T-cell (primary cell): ENCODE measurements at regions not wholly inside any gene's neighbourhood (a gene's known extent, or its start where the extent isn't known, plus 50 kb on each side); places are given as distances from the start of the nearest gene placed in this dataset.

Experiments
- ATAC-seq, 4 experiments: fragments of 200-7000 bp in 3 of 4; fragments of 150-1000 bp in 1 of 4; cut with Tn5 transposase; replicated peaks in 1 of 4; 1 replicate in 3 of 4; 2 replicates in 1 of 4; pipeline ENCODE4 v1.10.0; 2021; ENCODE audit warnings: moderate library complexity in 3 of 4, mild to moderate bottlenecking in 2 of 4, moderate number of reproducible peaks in 1 of 4
- CTCF ChIA-PET, 2 donors: fragments of 300-600 bp; sonication (Branson Sonifier 250); formaldehyde crosslinking; loops; one replicate each; lab custom pipeline; 2022; ENCODE audit warnings: antibody characterized with exemption in 2 of 2; lab: Charles Lee
- POLR2A ChIA-PET, 2 donors: fragments of 300-600 bp; sonication (Branson Sonifier 250); formaldehyde crosslinking; loops; one replicate each; lab custom pipeline; 2022; ENCODE audit warnings: antibody characterized with exemption in 2 of 2; lab: Charles Lee
- DNase-seq, 35 experiments: peaks; one replicate each; pipeline versions ENCODE4 v3.0.0 to v3.0.0-alpha.2; 2013 to 2023
- H3K27ac ChIP-seq: one replicate; pipeline ENCODE4 v1.5.1; 2013; ENCODE audit warnings: low read length
- H3K27me3 ChIP-seq, 2 experiments: replicated peaks in 1 of 2; 1 replicate in 1 of 2; 2 replicates in 1 of 2; pipeline versions ENCODE4 v1.6.1 to v1.7.0; 2013; ENCODE audit warnings: low read length in 1 of 2, mixed read lengths in 1 of 2; ENCODE audit not compliant: control insufficient read depth in 2 of 2, insufficient read depth in 2 of 2; ENCODE audit errors: extremely low read depth in 1 of 2
- H3K36me3 ChIP-seq, 2 donors: 1 replicate in 1 of 2; 2 replicates in 1 of 2; pipeline versions ENCODE4 v1.6.1 to v1.7.0; 2013; ENCODE audit warnings: low read length in 1 of 2; ENCODE audit not compliant: control insufficient read depth in 2 of 2, insufficient read depth in 1 of 2; ENCODE audit errors: extremely low read depth in 1 of 2
- H3K4me1 ChIP-seq, 2 experiments: 1 replicate in 1 of 2; 2 replicates in 1 of 2; pipeline versions ENCODE4 v1.6.1 to v1.7.0; 2013; ENCODE audit warnings: low read length in 2 of 2, mixed read lengths in 1 of 2; ENCODE audit not compliant: insufficient read depth in 2 of 2, control insufficient read depth in 1 of 2; ENCODE audit errors: extremely low read depth in 1 of 2
- H3K4me3 ChIP-seq, 2 donors: 1 replicate in 1 of 2; 2 replicates in 1 of 2; pipeline versions ENCODE4 v1.5.1 to v1.7.0; 2013; ENCODE audit warnings: mild to moderate bottlenecking in 2 of 2, low read length in 1 of 2, moderate library complexity in 1 of 2; ENCODE audit not compliant: control insufficient read depth in 1 of 2; ENCODE audit errors: extremely low read depth in 1 of 2
- H3K9me3 ChIP-seq: 2 replicates; pipeline ENCODE4 v1.7.0; 2013
- H3K27ac Mint-ChIP-seq, 2 donors: one replicate each; pipeline ENCODE4 v1.8.0; 2020 to 2021; ENCODE audit warnings: mild to moderate bottlenecking in 2 of 2, mixed read lengths in 2 of 2
- H3K27me3 Mint-ChIP-seq, 2 donors: one replicate each; pipeline ENCODE4 v1.8.0; 2021 to 2022; ENCODE audit warnings: mixed read lengths in 2 of 2
- H3K36me3 Mint-ChIP-seq: one replicate; pipeline ENCODE4 v1.8.0; 2021; ENCODE audit warnings: mixed read lengths
- H3K4me1 Mint-ChIP-seq, 3 donors: one replicate each; pipeline ENCODE4 v1.8.0; 2020 to 2022; ENCODE audit warnings: mixed read lengths in 3 of 3, mild to moderate bottlenecking in 1 of 3
- H3K4me3 Mint-ChIP-seq, 3 donors: one replicate each; pipeline ENCODE4 v1.8.0; 2020 to 2022; ENCODE audit warnings: mild to moderate bottlenecking in 3 of 3, mixed read lengths in 3 of 3, moderate library complexity in 3 of 3
- H3K9me3 Mint-ChIP-seq, 3 donors: one replicate each; pipeline ENCODE4 v1.8.0; 2020 to 2022; ENCODE audit warnings: mixed read lengths in 3 of 3
- WGBS: methylation state at CpG from one replicate; pipeline ENCODE4 v1.1.5; 2013; ENCODE audit warnings: missing lambda C conversion rate; ENCODE audit not compliant: insufficient coverage; 5-methylcytosine and 5-hydroxymethylcytosine counted together

DNA sequence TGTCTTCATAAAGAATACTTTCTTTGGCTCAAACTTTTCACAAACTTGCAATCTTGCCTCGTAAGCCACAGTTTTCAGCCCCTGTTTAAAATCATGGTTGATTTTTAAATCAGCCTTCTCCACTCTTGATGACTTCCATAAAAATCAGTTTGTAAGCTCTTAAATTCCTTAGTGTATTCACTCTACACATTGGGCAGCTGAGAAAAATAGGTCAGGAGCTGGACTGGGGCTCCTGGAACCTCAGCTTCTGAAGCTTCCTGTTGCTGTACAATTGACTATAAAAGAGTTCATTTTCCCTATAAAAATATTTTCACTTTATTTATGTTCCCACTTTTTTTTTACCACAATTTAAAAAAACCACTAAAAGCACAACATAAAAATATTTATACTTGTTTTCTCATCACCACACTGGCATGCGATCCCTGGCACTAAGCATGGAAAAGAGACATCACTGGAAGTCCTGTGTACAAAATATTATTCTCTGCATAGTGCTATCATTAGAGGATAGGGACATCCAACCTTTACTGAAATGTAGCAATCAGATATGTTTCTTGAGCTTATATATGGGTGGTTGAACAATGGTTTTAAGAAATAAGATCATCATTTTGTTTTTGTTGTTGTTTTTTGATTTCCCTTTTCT, 345.7 kb downstream of the FBXO8 start:
- no peak overlapping the region for H3K27ac ChIP-seq
- CTCF ChIA-PET: no interaction called here
- Mint-ChIP-seq H3K27me3 (peaks cover 0 to 4% of the 10 kb centered on the region in 2 donors), H3K9me3 (peaks cover 0 to 6% (median 0%) of the 10 kb centered on the region in 3 donors), H3K4me3 (no peak overlapping the region), H3K4me1 (no peaks in the 10 kb centered on the region), H3K36me3 (no peaks in the 10 kb centered on the region), H3K27ac (no peak overlapping the region)
- no peaks in the 10 kb centered on the region for H3K4me1 ChIP-seq
- no peaks in the 10 kb centered on the region for H3K36me3 ChIP-seq
- WGBS: 80% methylated on average over 1 of the region's 2 CpGs
- H3K9me3 ChIP-seq: no peaks in the 10 kb centered on the region
- DNase-seq (no peak), ATAC-seq (no peak)
- H3K4me3 ChIP-seq: no peak overlapping the region
- H3K27me3 ChIP-seq: peaks cover 0 to 3% of the 10 kb centered on the region in 2 experiments
- POLR2A ChIA-PET: no interaction called here

- ATAC-seq: no peak
- Histone ChIP-seq H3K4me3 (no peak overlapping the region), H3K4me1 (no peaks in the 10 kb centered on the region), H3K27ac (no peak overlapping the region), H3K27me3 (peaks cover 0 to 3% of the 10 kb centered on the region in 2 experiments), H3K36me3 (no peaks in the 10 kb centered on the region), H3K9me3 (no peaks in the 10 kb centered on the region)
- Mint-ChIP-seq H3K4me3 (no peak overlapping the region), H3K27ac (no peak overlapping the region), H3K36me3 (no peaks in the 10 kb centered on the region), H3K27me3 (peaks cover 0 to 4% of the 10 kb centered on the region in 2 donors), H3K9me3 (peaks cover 0 to 6% (median 0%) of the 10 kb centered on the region in 3 donors), H3K4me1 (no peaks in the 10 kb centered on the region)
- CTCF ChIA-PET: no interaction called here
- DNase-seq: no peak
- WGBS: no CpG with 5 or more reads among the region's 1 CpG
- POLR2A ChIA-PET: no interaction called here
These were observed 346.6 kb downstream of the FBXO8 start for GRCh38 chr4:173936861-173937260.

DNA sequence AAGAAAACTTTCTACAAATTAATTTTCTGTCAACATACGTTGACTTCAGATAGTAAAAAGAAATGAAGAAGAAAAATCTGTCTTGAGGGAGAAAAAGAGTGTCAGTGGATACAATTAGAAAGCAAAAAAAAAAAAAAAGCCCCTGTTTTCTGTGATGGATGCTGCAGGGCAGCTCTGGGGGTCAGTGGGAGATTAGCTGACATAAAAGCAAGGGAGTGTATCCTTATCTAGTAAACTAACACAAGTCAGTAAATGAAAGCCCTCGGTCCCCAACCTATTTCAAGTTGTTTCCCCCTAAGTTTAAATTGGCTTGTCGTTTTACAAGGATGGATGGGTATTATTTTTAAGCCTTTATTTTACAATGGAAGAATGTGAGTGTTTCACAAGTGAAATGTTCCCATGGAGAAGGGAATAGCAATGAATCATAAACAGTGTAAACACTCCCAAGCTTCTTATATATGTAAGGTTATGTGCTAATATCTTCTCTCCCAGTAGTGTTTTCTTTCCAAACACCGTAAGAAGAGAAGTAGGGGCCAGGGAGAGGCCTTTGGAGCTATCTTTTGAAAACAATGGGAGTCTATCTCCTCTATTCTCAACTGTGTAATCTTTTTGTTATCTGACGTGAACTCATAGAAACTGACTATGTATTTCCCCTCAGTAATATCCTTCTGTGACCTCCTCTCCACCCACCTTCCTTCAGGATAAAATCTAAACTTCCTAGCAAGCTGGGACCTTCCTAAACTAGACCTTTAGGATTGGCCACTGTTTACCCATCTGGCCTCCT, 347.7 kb downstream of the FBXO8 start:
- Histone ChIP-seq H3K4me3 (no peak overlapping the region), H3K9me3 (no peaks in the 10 kb centered on the region), H3K4me1 (no peaks in the 10 kb centered on the region), H3K36me3 (no peaks in the 10 kb centered on the region), H3K27me3 (peaks cover 0 to 3% of the 10 kb centered on the region in 2 experiments), H3K27ac (no peak overlapping the region)
- ChIA-PET CTCF (no interaction called here), POLR2A (no interaction called here)
- WGBS: 75% methylated on average over 1 of the region's 5 CpGs
- Mint-ChIP-seq H3K27ac (no peak overlapping the region), H3K36me3 (no peaks in the 10 kb centered on the region), H3K9me3 (peaks cover 0 to 6% (median 0%) of the 10 kb centered on the region in 3 donors), H3K4me3 (no peak overlapping the region), H3K27me3 (peaks cover 0 to 4% of the 10 kb centered on the region in 2 donors), H3K4me1 (no peaks in the 10 kb centered on the region)
- ATAC-seq (no peak), DNase-seq (no peak)

DNA sequence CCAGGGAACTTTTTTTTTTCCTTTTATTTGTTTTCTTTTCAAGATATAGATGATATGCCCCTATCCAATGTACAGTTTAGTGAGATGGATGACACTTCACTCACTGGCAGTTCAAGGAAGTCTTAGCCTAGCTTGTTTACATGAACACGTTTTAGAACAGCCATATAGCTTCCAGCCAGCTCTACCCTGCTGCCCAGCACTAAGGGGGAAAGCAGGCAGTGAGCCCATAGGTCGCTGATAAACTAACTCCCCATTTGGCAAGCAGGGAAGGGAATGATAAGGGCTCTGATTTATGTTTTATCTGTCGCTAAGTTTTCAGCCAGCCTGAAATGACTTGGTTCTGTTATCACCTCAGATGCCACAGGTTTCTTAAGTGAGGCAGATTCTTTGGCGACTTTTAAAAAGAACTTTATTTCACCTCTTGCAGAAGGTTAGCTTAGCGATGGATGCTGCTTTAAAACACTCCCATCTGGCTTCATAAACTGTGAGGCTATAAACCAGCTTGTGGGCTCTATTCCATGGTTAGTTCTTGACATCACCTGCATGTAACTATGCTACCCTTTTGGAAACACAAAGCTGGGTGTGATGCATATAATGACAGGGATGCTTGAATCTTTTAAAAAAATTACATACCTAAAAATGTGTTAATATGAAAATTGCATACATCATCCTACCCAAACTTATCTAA, 348.4 kb downstream of the FBXO8 start:
- H3K27ac ChIP-seq: no peak overlapping the region
- peaks cover 0 to 3% of the 10 kb centered on the region in 2 experiments for H3K27me3 ChIP-seq
- H3K9me3 Mint-ChIP-seq: peaks cover 0 to 6% (median 0%) of the 10 kb centered on the region in 3 donors
- H3K27ac Mint-ChIP-seq: no peak overlapping the region
- no peaks in the 10 kb centered on the region for H3K36me3 Mint-ChIP-seq
- peaks cover 0 to 4% of the 10 kb centered on the region in 2 donors for H3K27me3 Mint-ChIP-seq
- ChIA-PET CTCF (no interaction called here), POLR2A (no interaction called here)
- no peaks in the 10 kb centered on the region for H3K4me1 ChIP-seq
- H3K9me3 ChIP-seq: no peaks in the 10 kb centered on the region
- ATAC-seq (no peak), DNase-seq (no peak)
- H3K4me3 Mint-ChIP-seq: no peak overlapping the region
- no peaks in the 10 kb centered on the region for H3K4me1 Mint-ChIP-seq
- WGBS: 14% methylated on average over 2 of the region's 5 CpGs
- no peak overlapping the region for H3K4me3 ChIP-seq
- H3K36me3 ChIP-seq: no peaks in the 10 kb centered on the region

- no peaks in the 10 kb centered on the region for H3K36me3 Mint-ChIP-seq
These were observed 349.3 kb downstream of the FBXO8 start for GRCh38 chr4:173934201-173934600.

DNA sequence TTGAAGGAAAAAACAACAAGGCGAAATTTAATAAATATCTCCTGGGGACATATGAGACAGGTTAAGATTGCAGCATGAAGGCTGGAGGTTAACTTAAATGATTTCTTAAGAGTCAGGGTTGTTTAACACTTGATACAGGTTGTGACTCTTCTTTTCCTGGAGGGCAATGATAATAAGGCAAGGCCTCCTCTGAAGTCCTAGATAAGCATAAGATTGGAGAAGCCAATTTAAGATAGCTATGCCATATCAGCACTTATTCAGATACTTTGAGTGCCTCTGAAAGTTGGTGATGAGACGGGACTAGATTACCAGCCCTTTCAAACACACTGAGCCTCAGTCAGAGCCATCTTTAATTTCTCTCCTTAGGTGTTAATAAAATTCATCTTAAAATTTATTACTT, 350.8 kb downstream of the FBXO8 start:
- peaks cover 0 to 4% of the 10 kb centered on the region in 2 donors for H3K27me3 Mint-ChIP-seq
- no peak for DNase-seq
- no peaks in the 10 kb centered on the region for H3K4me1 Mint-ChIP-seq
- ChIA-PET CTCF (no interaction called here), POLR2A (interaction anchor here in 1 of 2 donors (0.7 kb wide), 1 partner anchor 113 kb away, joined by 3 read pairs; no protein-coding TSS in a partner anchor)
- H3K27ac Mint-ChIP-seq: no peak overlapping the region
- Histone ChIP-seq H3K36me3 (no peaks in the 10 kb centered on the region), H3K27ac (no peak overlapping the region), H3K27me3 (no peaks in the 10 kb centered on the region), H3K4me1 (no peaks in the 10 kb centered on the region), H3K4me3 (no peak overlapping the region), H3K9me3 (no peaks in the 10 kb centered on the region)
- H3K36me3 Mint-ChIP-seq: no peaks in the 10 kb centered on the region
- H3K9me3 Mint-ChIP-seq: peaks cover 0 to 6% (median 0%) of the 10 kb centered on the region in 3 donors
- no peak overlapping the region for H3K4me3 Mint-ChIP-seq
- no peak for ATAC-seq
- WGBS: 83% methylated on average over 1 of the region's 2 CpGs

More at GRCh38 chr4:173934201-173934600, 349.3 kb downstream of the FBXO8 start:
- Mint-ChIP-seq H3K4me1 (no peaks in the 10 kb centered on the region), H3K27ac (no peak overlapping the region), H3K27me3 (peaks cover 0 to 4% of the 10 kb centered on the region in 2 donors), H3K9me3 (peaks cover 0 to 6% (median 0%) of the 10 kb centered on the region in 3 donors), H3K4me3 (no peak overlapping the region)
- Histone ChIP-seq H3K4me1 (no peaks in the 10 kb centered on the region), H3K9me3 (no peaks in the 10 kb centered on the region), H3K27me3 (peaks cover 0 to 2% of the 10 kb centered on the region in 2 experiments), H3K27ac (no peak overlapping the region), H3K4me3 (no peak overlapping the region), H3K36me3 (no peaks in the 10 kb centered on the region)
- WGBS: 62% methylated on average over 2 of the region's 2 CpGs
- DNase-seq (no peak), ATAC-seq (no peak)
- POLR2A ChIA-PET: no interaction called here
- CTCF ChIA-PET: no interaction called here
